A549 (cell line): ENCODE measurements at regions not wholly inside any gene's neighbourhood (a gene's known extent, or its start where the extent isn't known, plus 50 kb on each side); places are given as distances from the start of the nearest gene placed in this dataset.

Experiments
- EP300 ChIP-seq, 2 experiments: fragments of >200 bp; sonication (Bioruptor Twin); formaldehyde crosslinking; IDR thresholded peaks; 2 replicates in 1 of 2; 3 replicates in 1 of 2; pipeline ENCODE4 v1.6.1; 2016 to 2017
- PHF8 ChIP-seq: fragments of 200-600 bp; sonication (generic); IDR thresholded peaks from 2 replicates; pipeline ENCODE4 v1.6.1; 2016; ENCODE audit warnings: low read depth, mild to moderate bottlenecking, antibody characterized with exemption, moderate library complexity, borderline replicate concordance
- POLR2A ChIP-seq: IDR thresholded peaks from 2 replicates; pipeline ENCODE4 v1.6.1; 2012; ENCODE audit warnings: mild to moderate bottlenecking, low read length
- POLR2AphosphoS2 ChIP-seq: conservative IDR thresholded peaks from 2 replicates; pipeline ENCODE4 v1.6.1; 2012; ENCODE audit warnings: low read length, improper control_type of control experiment, inconsistent platforms
- RCOR1 ChIP-seq: fragments of 150-350 bp; IDR thresholded peaks from 2 replicates; pipeline ENCODE4 v1.6.1; 2014; ENCODE audit warnings: antibody characterized with exemption, low read length, low read depth
- TF ChIP-seq, protein P1 (sequence below): fragments of >200 bp; sonication (Bioruptor Twin); formaldehyde crosslinking; IDR thresholded peaks from 3 replicates; pipeline ENCODE4 v1.5.1; 2016

DNA sequence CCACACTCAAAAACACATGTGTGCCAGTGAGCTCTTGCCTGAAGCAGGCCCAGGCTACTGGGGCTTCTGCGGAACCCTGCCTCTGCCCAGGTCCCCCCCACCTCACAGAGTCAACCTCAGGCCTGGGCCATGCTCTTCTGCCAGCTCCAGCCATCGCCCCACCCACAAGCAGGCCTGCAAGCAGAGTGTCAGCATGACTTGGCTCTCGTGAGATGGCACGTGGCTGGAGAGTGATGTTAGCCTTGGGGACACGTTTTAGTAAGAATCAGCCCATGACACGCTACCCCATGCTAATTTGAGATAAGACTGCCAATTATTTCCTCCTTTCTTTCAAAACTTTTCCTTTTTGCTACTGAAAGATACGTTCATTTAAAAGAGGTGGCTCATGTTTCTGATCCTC is 351.7 kb downstream of the IRX2 start:
- TF ChIP-seq POLR2A (no peak), PHF8 (no peak), POLR2AphosphoS2 (no peak), RCOR1 (no peak), EP300 (IDR thresholded peaks at IDR 0.05) (no peak)
- TF ChIP-seq, protein P1, sequence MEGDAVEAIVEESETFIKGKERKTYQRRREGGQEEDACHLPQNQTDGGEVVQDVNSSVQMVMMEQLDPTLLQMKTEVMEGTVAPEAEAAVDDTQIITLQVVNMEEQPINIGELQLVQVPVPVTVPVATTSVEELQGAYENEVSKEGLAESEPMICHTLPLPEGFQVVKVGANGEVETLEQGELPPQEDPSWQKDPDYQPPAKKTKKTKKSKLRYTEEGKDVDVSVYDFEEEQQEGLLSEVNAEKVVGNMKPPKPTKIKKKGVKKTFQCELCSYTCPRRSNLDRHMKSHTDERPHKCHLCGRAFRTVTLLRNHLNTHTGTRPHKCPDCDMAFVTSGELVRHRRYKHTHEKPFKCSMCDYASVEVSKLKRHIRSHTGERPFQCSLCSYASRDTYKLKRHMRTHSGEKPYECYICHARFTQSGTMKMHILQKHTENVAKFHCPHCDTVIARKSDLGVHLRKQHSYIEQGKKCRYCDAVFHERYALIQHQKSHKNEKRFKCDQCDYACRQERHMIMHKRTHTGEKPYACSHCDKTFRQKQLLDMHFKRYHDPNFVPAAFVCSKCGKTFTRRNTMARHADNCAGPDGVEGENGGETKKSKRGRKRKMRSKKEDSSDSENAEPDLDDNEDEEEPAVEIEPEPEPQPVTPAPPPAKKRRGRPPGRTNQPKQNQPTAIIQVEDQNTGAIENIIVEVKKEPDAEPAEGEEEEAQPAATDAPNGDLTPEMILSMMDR: no peak
